AG08395 (cell line): ENCODE measurements at regions not wholly inside any gene's neighbourhood (a gene's known extent, or its start where the extent isn't known, plus 50 kb on each side); places are given as distances from the start of the nearest gene placed in this dataset.
A peak's percentile ranks its signal among the peaks of the same experiment; 100 is the strongest.
"Not testable (repeated sequence)": the region's sequence is repeated elsewhere in the genome, so short reads cannot be mapped to it uniquely, and the experiment has no call there.

Source experiments
- DNase-seq: peaks from one replicate; pipeline ENCODE4 v3.0.0; 2012; ENCODE audit warnings: mixed read lengths, low spot score

GRCh38 chr1:217039139-217039538 lies 315.9 kb upstream of the ESRRG start:
- DNase-seq, result not testable (repeated sequence)

GRCh38 chr1:217036757-217037156 lies 313.5 kb upstream of the ESRRG start:
- no peak for DNase-seq

GRCh38 chr1:217032715-217033367 lies 309.6 kb upstream of the ESRRG start:
- no peak for DNase-seq

- DNase-seq, result peak; percentile 38
These were observed 306.3 kb upstream of the ESRRG start for GRCh38 chr1:217029281-217030157.

GRCh38 chr1:217027403-217028080 lies 304.3 kb upstream of the ESRRG start:
- no peak for DNase-seq

GRCh38 chr1:217026531-217026930 lies 303.3 kb upstream of the ESRRG start:
- no peak for DNase-seq

- DNase-seq, result no peak
These were observed 302.2 kb upstream of the ESRRG start for GRCh38 chr1:217025381-217025780.

- DNase-seq, result no peak
These were observed 301.7 kb upstream of the ESRRG start for GRCh38 chr1:217024911-217025310.

- no peak for DNase-seq
These were observed 298.7 kb upstream of the ESRRG start for GRCh38 chr1:217021956-217022355.

- no peak for DNase-seq
These were observed 298.2 kb upstream of the ESRRG start for GRCh38 chr1:217021400-217021799.

GRCh38 chr1:217019475-217019874 lies 296.2 kb upstream of the ESRRG start:
- DNase-seq, result no peak

- no peak for DNase-seq
These were observed 295.4 kb upstream of the ESRRG start for GRCh38 chr1:217018648-217019047.

GRCh38 chr1:217017165-217017564 lies 293.9 kb upstream of the ESRRG start:
- no peak for DNase-seq

- DNase-seq, result no peak
These were observed 290.8 kb upstream of the ESRRG start for GRCh38 chr1:217014066-217014465.

GRCh38 chr1:217012659-217013058 lies 289.4 kb upstream of the ESRRG start:
- DNase-seq, result no peak

- DNase-seq, result no peak
These were observed 287.9 kb upstream of the ESRRG start for GRCh38 chr1:217011097-217011496.

GRCh38 chr1:217010253-217010652 lies 287.0 kb upstream of the ESRRG start:
- DNase-seq, result no peak

- DNase-seq, result no peak
These were observed 286.1 kb upstream of the ESRRG start for GRCh38 chr1:217009376-217009775.

GRCh38 chr1:217004776-217005436 lies 281.7 kb upstream of the ESRRG start:
- DNase-seq, result no peak

GRCh38 chr1:217003355-217003754 lies 280.1 kb upstream of the ESRRG start:
- no peak for DNase-seq

- no peak for DNase-seq
These were observed 274.6 kb upstream of the ESRRG start for GRCh38 chr1:216997831-216998230.

- DNase-seq, result no peak
These were observed 273.8 kb upstream of the ESRRG start for GRCh38 chr1:216997069-216997468.
